ENCODE measurements at regions not wholly inside any gene's neighbourhood (a gene's known extent, or its start where the extent isn't known, plus 50 kb on each side); places are given as distances from the start of the nearest gene placed in this dataset.

DNA sequence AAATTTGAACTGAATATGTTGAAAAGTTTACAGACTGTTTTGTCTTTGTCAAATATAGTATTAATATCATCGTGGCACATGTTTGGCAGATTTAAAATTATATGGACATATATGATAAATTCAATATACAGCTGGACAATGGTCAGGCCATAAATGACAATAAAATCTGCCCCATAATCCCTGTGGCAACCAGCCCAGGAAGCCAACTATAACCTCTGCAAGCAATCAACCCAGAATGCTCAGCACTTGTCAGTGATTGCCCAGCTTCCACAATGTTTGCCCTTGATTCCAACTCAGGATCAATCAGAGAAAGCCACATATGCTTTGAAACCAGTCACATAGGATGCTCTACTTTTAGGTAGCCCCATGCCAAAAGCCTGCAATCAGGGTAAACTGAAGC, 671.9 kb downstream of the SUCLG1 start:
- DNase-seq (ENCODE audit: low read depth in 3 of 3): no peak

GRCh38 chr2:83786140-83786539, 672.9 kb downstream of the SUCLG1 start:
- no peak for DNase-seq (ENCODE audit: low read depth in 3 of 3)

- no peak for DNase-seq (ENCODE audit: low read depth in 3 of 3)
Measured at GRCh38 chr2:83784947-83785346, 674.1 kb downstream of the SUCLG1 start.

DNA sequence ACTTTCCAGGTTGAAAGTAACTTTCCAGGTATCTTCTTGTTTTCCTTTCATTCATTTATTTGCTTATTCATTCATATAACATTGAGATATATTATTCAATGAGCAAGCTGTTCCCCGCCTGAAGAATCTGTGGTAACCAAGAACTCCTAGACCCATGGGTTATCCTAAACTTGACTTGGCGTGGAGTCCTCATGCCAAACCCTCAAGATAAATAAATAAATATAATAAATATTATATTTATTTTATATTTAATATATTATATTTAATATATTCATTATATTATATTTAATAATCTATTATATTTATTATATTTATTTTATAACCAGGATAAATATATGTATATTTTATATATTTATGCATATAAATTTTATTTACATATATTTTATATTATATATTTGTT, 674.8 kb downstream of the SUCLG1 start:
- DNase-seq (ENCODE audit: low read depth in 3 of 3): no peak

DNA sequence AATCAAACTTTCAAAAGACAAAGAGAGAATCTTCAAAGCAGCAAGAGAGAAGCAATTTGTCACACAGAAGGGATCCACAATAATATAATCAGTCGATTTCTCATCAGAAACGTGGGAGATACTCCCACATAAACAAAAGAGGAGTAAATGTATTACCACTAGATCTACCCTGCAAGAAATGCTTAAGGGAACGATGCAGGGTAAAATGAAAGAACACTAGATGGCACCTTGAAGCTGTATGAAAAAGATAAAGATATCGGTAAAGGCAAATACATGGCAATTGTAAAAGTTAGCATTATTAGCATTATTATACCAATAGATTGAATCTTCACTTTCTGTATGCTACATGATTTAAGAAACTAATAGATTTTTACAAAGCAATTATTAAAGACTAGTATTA, 677.0 kb downstream of the SUCLG1 start:
- DNase-seq (ENCODE audit: low read depth in 3 of 3): no peak

DNA sequence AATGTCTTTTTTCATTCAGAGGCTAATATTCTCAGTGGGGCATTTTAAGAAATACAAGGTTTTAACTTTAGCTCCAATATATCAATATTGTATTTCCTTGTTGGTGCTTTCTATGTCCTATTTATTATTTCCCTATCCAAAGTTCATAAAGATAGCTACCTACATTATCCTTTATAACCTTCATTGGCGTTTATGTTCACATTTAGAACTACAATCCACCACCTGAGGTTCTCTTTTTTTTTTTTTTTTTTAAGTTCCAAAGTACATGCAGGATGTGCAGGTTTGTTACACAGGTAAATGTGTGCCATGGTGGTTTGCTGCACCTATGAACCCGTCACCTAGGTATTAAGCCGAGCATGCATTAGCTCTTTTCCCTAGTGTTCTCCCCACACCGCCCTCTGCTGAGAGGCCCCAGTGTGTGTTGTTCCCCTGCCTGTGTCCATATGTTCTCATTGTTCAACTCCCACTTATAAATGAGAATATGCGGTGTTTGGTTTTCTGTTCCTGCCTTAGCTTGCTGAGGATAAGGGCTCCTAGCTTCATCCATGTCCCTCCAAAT, 694.6 kb downstream of the SUCLG1 start:
- DNase-seq (ENCODE audit: low read depth in 3 of 3): no peak

DNA sequence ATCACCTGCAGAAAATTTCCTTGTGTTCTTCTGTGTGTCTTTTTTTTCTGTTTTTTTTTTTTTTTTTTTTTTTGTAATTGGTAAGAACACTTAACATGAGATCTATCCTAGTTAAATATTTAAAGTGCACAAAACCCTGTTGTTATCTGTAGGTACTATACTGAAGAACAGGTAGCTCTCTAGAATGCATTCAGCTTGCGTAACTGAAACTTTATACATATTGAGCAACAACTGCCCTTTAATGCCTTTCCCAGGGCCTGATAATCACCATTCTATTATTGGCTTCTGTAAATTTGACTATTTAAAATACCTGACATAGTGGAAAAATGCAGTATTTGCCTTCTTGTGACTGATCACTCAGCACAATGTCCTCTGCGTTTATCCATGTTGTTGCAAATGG, 701.8 kb downstream of the SUCLG1 start:
- no peak for DNase-seq (ENCODE audit: low read depth in 3 of 3)

GRCh38 chr2:83756219-83756618, 702.9 kb downstream of the SUCLG1 start:
- DNase-seq (ENCODE audit: low read depth in 3 of 3): no peak

GRCh38 chr2:83747141-83747540, 711.9 kb downstream of the SUCLG1 start:
- DNase-seq (ENCODE audit: low read depth in 3 of 3): no peak

DNA sequence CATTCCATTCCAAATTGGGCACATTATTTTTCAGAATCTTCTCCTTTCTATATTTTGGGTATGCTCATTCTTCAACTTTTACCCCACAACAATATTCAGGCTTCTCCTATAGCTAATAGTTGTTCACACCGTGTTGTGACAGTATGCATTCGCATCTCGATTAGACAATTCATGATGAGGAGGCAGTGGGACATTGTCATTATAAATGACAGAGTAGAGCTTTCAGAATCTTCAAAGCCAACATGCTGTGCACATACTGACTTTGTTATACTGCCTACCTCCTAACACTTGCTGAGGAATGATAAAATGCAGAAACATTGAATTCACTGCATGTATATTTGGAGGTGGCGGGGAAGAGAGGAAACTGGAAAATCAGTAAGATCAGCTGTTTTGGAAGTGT, 714.2 kb downstream of the SUCLG1 start:
- DNase-seq (ENCODE audit: low read depth in 3 of 3): no peak

DNA sequence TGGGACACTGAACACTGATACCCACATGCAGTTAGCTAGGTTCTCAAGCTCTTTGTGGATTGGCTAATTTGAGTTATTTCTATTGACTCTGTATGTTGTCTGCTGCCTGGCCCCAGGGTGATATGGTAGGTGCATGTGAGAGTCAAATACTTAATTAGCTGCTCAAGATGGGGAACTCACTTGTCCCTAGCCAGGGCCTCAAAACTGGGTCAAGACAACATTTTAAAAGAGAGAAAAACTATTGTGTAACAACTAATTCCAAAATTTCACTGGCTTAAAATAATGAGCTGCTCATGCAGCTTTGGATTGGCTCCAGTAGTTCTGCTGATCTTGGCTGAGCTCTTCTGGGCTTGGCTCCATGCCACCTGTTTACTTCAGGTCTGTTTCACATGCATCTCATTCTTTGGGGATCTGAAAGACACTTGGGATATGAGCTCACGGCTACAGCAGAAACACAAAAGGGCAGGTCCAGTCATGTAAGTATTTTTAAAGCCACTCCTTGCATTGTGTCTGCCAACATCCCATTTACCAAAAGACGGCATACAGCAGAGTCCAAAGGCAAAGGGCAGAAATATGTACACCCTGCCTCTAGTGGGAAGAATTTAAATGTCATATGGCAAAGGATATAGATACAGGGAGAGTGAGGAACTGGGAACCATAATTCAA, 716.8 kb downstream of the SUCLG1 start:
- DNase-seq (ENCODE audit: low read depth in 3 of 3): no peak

DNA sequence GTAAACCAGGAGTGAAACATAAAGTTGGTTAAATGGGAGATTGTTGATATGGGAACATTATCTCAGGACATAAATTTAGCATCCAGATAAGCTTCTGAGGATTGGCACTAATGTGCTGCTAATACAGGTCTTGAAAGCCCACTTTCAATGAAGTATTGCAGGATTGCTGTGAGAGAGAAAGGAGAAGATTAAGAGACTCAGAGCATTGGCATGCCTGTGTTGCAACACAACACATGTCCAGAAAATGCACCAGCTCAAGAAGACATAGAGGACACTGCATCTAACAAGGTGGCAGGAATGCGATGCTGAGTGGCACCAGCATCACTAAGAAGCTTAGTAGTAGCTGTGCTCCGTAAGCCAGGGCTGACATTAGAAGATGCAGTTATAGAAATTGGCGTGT, 728.9 kb downstream of the SUCLG1 start:
- DNase-seq (ENCODE audit: low read depth in 3 of 3): no peak

DNA sequence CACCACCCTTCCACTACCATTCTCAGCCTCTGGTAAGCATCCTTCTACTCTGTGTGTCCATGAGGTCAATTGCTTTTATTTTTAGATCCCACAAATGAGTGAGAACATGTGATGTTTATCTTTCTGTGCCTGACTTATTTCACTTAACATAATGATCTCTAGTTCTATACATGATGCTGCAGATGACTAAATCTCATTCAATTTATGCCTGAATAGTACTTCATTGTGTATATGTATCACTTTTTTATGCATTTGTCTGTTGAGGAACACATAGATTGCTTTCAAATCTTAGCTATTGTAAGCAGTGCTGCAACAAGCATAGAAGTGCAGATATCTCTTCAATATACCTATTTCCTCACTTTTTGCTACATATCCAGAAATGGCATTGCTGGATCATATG, 733.3 kb downstream of the SUCLG1 start:
- no peak for DNase-seq (ENCODE audit: low read depth in 3 of 3)

DNA sequence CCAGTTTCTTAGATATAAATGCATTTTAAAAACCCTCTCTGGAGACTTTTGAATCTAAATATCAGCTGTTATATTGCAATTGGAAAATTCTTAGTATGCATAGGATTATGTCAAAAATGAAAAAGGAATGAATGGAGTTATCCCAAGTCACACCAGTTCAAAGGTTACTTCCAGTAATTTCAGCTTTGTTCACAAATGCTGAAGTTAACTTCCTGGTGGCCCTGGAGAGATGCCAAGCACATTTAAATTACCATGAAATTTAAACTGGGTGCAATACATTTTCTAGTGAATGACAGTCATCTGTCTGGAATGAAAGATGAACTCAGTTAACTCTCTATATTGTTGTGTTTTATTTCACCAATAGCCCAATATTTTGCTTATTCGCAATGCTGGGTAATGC, 753.9 kb downstream of the SUCLG1 start:
- DNase-seq (ENCODE audit: low read depth in 3 of 3): no peak

- no peak for DNase-seq (ENCODE audit: low read depth in 3 of 3)
Measured at GRCh38 chr2:83703598-83703997, 755.5 kb downstream of the SUCLG1 start.

GRCh38 chr2:83696838-83697237, 762.2 kb downstream of the SUCLG1 start:
- no peak for DNase-seq (ENCODE audit: low read depth in 3 of 3)

DNA sequence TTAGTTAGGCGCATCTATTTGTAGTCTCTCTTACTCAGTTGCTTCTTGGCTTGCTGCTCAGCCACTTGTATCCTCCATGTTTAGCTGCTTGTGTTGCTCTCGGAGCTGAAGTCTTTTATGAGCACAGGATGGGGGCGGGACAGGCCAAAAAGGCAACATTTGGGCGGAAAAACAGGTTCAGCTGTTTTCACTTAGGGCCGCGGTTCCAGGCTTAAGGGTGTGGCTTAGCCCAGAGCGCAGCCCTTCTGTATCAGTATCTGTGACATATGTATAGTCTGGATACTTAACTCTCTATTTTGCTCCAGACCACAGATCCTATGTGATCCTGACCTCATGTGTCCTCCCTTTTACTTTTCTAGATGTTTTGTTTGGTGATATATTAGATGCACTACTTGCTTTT, 763.5 kb downstream of the SUCLG1 start:
- no peak for DNase-seq (ENCODE audit: low read depth in 3 of 3)

- DNase-seq (ENCODE audit: low read depth in 3 of 3): no peak
Measured at GRCh38 chr2:83695037-83695436, 764.0 kb downstream of the SUCLG1 start.

DNA sequence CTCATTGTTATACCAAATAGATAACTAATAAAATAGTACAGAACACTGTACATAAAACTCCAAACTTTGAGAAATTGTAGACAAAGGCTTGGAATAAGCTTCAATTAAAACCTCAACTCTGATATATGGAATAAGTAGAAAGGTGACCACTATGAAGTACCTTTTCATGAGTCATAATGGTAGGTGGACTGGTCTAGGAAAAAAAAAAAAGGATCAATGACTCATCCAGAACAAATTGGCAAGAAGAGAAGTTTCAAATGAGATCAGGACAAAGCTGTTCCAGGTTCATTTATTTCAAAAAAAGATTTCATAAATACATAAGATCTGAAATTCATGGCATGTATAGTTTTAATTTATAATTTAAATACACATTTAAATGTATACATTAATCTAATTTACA, 769.7 kb downstream of the SUCLG1 start:
- no peak for DNase-seq (ENCODE audit: low read depth in 3 of 3)

DNA sequence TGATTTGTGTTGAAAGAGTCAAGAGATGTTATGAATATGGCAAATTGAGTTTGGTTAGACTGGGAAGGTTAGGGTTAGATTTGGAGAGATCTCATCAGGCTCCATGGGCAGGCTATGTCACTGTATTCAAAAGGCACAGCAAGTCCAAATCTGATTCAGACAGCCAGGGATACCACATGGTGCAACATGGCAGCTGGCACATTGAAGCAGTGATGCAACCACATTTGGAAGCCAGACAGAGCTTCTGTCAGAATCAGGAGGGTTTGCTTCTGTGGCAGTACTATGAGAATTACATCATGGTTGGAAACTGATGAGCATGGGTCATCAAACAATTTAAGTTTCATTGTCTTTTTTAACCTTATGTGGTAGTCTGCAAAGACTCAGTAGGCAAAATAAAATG, 772.2 kb downstream of the SUCLG1 start:
- no peak for DNase-seq (ENCODE audit: low read depth in 3 of 3)

GRCh38 chr2:83674050-83674449, 785.0 kb downstream of the SUCLG1 start:
- no peak for DNase-seq (ENCODE audit: low read depth in 3 of 3)

DNA sequence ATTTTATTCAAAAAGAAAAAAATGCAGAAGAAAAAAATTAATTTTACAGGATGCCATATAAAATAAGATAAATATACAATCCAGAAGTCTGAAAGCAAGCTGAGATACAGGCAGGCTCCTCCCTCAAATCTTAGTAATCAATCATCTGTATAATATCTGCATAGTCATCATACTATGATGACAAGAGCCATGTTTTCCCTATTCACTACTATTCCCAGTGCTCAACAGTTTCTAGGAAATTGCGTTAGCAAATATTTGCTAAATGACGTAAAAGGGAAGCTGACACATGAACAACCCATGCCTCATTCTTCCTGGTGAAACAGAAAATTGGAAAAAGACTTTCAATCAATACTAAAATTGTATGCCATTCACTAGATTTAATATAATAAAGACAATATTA, 793.2 kb downstream of the SUCLG1 start:
- no peak for DNase-seq (ENCODE audit: low read depth in 3 of 3)

DNA sequence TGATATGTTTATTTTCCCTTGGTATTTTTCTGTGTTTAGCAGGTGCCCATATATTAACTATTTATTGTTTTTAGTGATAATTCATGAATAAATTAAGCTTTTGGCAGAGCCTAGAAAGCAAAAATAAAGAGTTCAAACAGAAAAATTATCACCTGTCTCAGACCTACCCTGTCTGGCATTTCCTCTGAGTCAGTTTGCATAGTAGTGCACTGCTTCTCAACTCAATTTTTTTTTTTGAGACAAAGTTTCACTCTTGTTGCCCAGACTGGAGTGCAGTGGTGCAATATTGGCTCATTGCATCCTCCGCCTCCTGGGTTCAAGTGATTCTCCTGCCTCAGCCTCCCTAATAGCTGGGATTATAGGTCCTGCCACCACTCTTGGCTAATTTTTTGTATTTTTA, 793.9 kb downstream of the SUCLG1 start:
- DNase-seq (ENCODE audit: low read depth in 3 of 3): no peak

DNA sequence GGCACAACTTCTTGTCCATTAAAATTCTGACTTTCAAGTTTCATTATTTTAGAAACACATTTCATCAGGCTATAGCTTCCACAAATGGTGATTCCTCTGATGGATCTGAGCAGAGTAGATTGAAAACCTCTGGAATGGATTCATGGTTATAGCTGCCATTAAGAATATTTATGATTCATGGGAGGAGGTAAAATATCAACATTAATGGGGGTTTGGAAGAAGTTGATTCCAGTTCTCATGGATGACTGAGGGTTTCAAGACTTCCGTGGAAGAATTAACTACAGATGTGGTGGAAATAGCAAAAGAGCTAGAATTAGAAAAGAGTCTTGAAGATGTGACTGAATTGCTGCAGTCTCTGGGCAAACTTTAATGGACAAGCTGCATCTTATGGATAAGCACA, 797.4 kb downstream of the SUCLG1 start:
- DNase-seq (ENCODE audit: low read depth in 3 of 3): no peak

Data from stimulated activated CD4-positive, alpha-beta T cell treated with anti-CD3 and anti-CD28 coated beads, TNF-alpha, amount 100 ng/mL, for 4 hours (primary cell).